ENCODE measurements at regions not wholly inside any gene's neighbourhood (a gene's known extent, or its start where the extent isn't known, plus 50 kb on each side); places are given as distances from the start of the nearest gene placed in this dataset.

DNA sequence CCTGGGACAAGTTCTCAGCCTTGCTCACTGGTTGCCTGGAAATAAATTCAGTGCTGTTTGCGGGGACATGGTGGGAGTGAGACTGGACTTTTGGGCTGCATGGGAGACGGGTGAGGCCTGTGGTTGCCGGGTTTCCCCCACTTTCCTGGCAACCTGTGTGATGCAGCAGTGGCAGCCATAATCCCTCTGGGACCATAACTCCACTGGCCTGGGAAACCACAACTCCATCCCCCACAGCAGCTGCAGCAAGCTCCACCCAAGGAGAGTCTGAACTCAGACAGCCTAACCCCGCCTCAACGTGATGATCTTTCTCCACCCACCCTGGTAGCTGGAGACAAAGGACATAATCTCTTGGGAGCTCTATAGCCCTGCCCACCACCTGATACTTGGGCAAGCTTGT, 349.9 kb downstream of the PIK3R1 start:
- TF ChIP-seq, protein P1, sequence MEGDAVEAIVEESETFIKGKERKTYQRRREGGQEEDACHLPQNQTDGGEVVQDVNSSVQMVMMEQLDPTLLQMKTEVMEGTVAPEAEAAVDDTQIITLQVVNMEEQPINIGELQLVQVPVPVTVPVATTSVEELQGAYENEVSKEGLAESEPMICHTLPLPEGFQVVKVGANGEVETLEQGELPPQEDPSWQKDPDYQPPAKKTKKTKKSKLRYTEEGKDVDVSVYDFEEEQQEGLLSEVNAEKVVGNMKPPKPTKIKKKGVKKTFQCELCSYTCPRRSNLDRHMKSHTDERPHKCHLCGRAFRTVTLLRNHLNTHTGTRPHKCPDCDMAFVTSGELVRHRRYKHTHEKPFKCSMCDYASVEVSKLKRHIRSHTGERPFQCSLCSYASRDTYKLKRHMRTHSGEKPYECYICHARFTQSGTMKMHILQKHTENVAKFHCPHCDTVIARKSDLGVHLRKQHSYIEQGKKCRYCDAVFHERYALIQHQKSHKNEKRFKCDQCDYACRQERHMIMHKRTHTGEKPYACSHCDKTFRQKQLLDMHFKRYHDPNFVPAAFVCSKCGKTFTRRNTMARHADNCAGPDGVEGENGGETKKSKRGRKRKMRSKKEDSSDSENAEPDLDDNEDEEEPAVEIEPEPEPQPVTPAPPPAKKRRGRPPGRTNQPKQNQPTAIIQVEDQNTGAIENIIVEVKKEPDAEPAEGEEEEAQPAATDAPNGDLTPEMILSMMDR (conservative IDR thresholded peaks at IDR 0.05 in 1 of 2, IDR thresholded peaks at IDR 0.05 in 1 of 2; ENCODE audit: extremely low read depth in 1 of 2, insufficient read depth in 1 of 2, low read depth in 1 of 2, low read length in 2 of 2) = no peak
- no peak for TF ChIP-seq EZH2 (IDR thresholded peaks at IDR 0.05; ENCODE audit: borderline replicate concordance, low read length)
